Hematopoietic multipotent progenitor cell (in vitro differentiated cells): ENCODE measurements at regions not wholly inside any gene's neighbourhood (a gene's known extent, or its start where the extent isn't known, plus 50 kb on each side); places are given as distances from the start of the nearest gene placed in this dataset.
A peak's percentile ranks its signal among the peaks of the same experiment; 100 is the strongest.
"Not testable (repeated sequence)": the region's sequence is repeated elsewhere in the genome, so short reads cannot be mapped to it uniquely, and the experiment has no call there.

Experiments used
- DNase-seq, 3 donors: peaks; one replicate each; pipeline ENCODE4 v3.0.0-alpha.2; 2011 to 2015; ENCODE audit warnings: low read depth in 2 of 3, low spot score in 2 of 3

DNA sequence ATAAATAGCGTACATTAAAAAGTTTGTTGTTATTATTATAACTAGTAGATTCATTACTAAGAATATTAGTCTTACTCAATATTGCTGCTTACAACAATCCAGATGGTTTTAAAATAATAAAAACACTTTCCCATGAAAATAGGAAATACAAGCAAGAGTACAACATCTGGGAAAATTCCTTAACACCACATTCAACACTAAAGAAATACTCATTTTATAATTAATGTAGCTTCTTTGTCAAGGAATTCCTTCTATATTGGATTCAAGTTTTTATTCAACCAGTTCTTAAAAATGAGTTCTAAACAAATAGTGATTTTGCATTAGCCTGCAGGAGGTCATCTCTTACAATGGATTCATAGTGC is 650.3 kb upstream of the SLC35B3 start:
- no peak for DNase-seq

DNA sequence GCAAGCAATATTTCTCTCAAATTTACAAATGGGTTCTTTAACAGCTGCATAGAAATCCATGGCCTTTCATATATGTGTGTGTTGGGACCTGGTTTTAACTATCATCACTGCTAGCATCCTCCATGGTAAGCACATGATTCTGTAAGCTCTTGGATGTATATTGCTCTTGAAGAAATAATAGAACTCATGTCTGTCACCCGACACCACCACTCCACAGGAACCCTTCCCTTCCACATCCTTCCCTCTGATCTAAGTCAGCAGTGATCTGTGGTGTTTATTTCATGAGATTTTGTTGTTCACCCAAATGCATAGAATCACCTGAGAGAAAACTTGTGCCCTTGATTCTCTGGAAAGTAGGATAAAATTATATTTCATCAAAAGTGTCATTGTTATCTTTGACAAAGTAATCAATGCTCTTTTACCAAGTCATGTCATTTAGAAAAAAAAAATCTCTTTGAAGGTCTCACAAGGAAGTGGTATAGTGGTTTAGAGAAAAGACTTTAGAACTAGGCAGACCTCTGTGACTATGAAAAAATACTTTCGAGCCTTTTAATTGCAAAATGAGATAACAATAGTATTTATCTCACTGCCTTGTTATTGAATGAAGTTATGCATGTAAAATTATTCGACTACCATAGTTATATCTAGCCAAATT is 649.8 kb upstream of the SLC35B3 start:
- DNase-seq: no peak

GRCh38 chr6:9083108-9083507 is 647.8 kb upstream of the SLC35B3 start:
- DNase-seq: no peak

DNA sequence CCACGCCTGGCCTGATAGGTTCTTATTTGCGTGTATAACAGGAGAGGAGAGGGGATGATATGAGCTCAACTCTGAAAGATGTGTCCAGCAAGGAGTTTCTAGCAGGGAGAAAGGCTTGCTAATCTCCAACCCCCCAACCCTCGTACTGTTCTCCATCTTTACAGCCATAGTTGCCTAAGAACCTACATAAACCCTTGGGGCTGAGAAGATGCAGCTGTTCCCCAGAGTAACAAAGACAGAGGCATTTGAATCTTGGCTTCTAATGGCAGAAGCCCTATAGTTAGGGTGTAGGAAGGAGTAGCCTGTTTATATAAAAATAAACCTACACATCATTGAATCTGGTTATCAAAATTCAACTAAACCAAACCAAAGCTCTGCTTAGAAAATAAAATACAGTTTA is 631.4 kb upstream of the SLC35B3 start:
- DNase-seq: no peak

GRCh38 chr6:9064156-9064555 is 628.8 kb upstream of the SLC35B3 start:
- DNase-seq: no peak

GRCh38 chr6:9062596-9062995 is 627.3 kb upstream of the SLC35B3 start:
- no peak for DNase-seq

GRCh38 chr6:9057937-9058336 is 622.6 kb upstream of the SLC35B3 start:
- no peak for DNase-seq

DNA sequence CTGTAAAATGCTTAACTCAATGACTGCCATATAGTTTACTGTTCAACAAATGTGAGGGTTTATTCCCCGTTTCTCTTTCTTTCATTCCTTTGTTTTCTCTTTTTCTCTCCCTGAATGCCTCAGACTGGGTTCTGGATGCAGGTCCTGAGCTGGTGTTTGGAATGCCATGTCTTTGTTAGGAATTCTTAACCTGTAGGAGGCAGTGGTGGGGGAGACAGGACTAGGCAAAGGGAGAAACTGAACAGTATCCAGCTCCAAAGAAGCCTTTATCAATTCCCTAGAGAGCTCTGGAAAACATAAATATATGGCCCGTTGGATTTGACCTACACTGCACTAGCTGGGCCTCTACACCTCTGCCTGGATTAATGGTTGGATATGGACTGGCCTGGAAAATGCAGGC is 621.2 kb upstream of the SLC35B3 start:
- no peak for DNase-seq

DNA sequence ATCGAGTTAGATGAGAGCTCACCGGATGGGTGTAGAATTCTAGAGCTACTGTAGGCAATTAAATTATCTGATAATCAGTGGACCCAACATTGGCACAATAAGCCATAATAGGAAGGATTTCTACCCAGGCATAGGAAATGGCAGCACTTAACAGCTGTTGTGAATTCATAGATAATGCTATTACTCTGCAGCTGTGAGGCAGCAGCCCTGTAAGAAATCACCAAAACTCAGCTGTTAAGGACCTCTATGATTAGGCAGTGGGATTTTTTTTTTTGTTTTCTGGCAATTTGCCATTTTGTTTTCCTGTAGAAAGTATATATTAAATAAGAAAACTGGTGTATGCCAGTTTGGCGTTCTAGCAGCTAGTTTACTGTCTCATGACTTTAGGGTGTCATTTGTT is 609.1 kb upstream of the SLC35B3 start:
- no peak for DNase-seq

DNA sequence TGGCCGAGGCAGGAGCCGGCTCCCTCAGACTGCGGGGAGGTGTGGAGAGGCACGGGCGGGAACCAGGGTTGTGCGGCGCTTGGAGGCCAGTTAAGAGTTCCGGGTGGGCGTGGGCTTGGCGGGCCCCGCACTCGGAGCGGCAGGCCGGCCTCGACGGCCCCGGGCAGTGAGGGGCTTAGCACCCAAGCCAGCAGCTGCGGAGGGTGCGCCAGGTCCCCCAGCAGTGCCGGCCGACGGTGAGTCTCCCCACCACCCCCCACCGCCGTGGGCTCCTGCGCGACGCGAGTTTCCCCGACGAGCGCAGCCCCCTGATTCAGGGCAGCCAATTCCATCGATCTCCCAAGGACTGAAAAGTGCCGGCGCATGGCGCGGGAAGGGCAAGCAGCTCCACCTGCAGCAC is 605.4 kb upstream of the SLC35B3 start:
- DNase-seq: no peak

DNA sequence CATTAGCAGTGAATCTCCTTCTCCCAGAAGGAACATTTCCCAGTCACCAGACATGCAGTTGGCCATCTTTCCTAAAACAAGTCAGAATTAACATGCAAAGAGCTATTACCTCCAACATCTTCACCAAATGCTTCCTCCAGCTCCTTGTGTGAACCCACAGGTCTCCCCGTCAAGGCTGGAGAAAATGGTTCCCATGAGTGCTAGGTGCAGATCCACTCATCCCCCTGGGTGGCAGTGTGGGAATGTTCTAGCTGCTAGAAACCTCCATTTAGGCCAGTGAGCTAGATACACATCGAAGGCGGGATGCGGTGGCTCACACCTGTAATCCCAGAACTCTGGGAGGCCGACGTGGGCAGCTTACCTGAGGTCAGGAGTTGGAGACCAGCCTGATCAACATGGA is 603.9 kb upstream of the SLC35B3 start:
- DNase-seq: no peak

- DNase-seq: no peak
These were observed 592.7 kb upstream of the SLC35B3 start for GRCh38 chr6:9028086-9028485.

GRCh38 chr6:9025796-9026394 is 590.5 kb upstream of the SLC35B3 start:
- DNase-seq: no peak

DNA sequence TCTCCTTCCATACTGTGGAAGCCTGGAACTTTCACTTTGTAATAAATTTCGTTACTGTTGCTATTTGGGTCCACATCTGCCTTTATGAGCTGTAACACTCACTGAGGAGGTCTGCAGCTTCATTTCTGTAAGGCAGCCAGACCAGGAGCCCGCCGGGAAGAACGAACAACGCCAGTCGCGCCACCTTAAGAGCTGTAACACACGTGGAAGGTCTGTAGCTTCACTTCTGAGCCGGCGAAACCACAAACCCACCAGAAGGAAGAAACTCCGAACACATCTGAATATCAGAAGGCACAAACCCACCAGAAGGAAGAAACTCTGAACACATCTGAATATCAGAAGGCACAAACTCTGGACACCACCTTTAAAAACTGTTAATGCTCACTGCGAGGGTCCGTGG is 589.9 kb upstream of the SLC35B3 start:
- peak in 1 of 3 donors; percentile 24 for DNase-seq

DNA sequence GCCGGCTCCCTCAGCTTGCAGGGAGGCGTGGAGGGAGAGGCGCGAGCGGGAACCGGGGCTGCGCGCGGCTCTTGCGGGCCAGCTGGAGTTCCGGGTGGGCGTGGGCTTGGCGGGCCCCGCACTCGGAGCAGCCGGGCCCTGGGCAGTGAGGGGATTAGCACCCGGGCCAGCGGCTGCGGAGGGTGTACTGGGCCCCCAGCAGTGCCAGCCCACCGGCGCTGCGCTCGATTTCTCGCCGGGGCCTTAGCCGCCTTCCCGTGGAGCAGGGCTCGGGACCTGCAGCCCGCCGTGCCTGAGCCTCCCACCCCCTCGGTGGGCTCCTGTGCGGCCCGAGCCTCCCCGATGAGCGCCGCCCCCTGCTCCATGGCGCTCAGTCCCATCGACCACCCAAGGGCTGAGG is 588.9 kb upstream of the SLC35B3 start:
- DNase-seq: not testable (repeated sequence)

DNA sequence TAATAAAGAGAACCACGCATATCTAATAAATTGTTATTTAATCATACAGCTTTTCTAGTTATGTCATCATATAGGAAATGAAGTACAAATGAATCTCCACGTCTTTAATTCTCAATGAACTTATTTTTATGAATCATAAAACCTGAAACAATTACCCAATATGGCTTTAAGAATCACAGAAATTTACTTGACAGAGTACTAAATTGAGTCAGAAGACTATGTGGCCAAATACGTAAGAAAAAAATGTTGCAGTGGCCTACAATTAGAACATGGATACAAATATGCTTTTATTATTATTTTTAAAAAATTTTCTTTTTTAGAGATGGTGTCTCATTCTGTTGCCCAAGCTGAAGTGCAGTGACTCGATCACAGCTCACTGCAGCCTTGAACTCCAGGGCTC is 584.7 kb upstream of the SLC35B3 start:
- no peak for DNase-seq

DNA sequence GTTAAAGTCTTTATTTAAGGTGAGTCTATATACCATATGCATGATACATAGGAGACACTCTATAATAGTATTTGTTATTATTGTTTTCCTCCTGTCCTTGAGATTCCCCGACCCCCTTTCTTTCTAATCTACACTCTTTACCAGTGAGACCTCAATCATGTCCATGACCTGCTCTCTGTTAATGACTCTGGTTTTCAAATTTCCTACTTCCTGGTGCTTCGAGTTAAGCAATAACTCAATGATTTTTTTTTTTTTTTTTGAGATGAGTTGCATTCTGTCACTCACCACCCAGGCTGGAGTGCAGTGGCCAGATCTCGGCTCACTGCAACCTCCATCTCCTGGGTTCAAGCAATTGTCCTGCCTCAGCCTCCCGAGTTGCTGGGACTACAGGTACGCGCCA is 574.6 kb upstream of the SLC35B3 start:
- no peak for DNase-seq

GRCh38 chr6:9007027-9007426 is 571.7 kb upstream of the SLC35B3 start:
- no peak for DNase-seq

DNA sequence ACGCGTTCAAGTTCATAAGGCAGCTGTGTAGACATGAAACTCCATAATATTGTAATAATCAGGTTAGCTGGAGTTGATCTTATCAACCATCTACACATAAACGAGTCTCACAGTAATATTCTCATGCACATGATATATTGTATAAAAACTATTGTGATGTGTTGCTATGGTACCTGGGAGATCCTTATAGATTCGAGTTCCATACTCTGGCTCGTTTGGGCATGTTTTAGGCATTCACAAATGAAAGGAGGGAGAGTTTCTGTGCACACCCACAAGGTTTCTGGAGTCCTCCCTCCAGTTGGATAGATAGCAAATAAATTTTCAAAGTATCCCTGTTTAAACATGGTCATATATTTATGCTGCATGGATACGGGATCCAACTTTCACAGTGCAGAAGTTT is 567.5 kb upstream of the SLC35B3 start:
- DNase-seq: no peak

DNA sequence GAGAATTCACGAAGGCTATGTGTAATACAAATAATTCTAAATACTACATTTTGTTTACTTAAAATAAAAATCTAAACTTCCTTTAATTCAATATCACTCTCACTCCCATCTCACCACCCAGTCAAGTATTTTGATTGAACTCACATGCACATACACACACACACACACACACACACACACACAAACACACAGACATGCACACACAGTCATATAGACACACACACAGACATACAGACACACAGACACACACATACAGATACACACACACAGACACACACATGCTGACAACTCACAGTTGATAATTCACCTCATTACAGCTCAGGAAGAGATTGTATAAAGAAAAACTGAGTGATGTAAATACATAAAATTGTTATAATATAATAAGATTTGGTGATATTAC is 559.8 kb upstream of the SLC35B3 start:
- no peak for DNase-seq

- DNase-seq: no peak
These were observed 557.8 kb upstream of the SLC35B3 start for GRCh38 chr6:8993111-8993510.

GRCh38 chr6:8991844-8992243 is 556.5 kb upstream of the SLC35B3 start:
- no peak for DNase-seq

DNA sequence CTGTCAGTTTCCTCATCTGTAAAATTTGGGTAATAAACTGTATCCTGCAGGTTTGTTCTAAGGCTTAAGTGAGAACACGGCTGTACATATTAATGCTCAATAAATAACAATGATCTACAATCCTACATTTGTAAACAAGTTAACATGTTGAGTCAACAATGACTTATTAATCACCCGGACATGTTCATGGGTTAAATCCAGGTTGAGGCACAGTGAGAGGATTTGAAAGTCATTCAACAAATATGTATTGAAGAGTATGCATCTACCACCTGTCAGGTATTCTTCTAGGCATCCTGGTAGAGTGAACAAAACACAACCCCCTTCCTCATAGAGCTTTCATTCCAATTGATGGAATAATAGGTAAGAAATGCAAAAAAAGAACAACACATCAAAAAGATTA is 554.7 kb upstream of the SLC35B3 start:
- DNase-seq: no peak
